Prostate gland (tissue), 2 donors: ENCODE measurements at regions not wholly inside any gene's neighbourhood (a gene's known extent, or its start where the extent isn't known, plus 50 kb on each side); places are given as distances from the start of the nearest gene placed in this dataset.

Experiments used
- DNase-seq: peaks from one replicate; pipeline ENCODE4 v3.0.0-alpha.2; 2019; ENCODE audit warnings: low spot score
- H3K27ac ChIP-seq, 2 donors: fragments of 200-600 bp; sonication (generic); 2 replicates each; pipeline ENCODE4 v1.5.1; 2017 to 2019
- H3K27me3 ChIP-seq: fragments of 200-600 bp; sonication (generic); replicated peaks from 2 replicates; pipeline ENCODE4 v1.5.1; 2019; ENCODE audit not compliant: insufficient read depth
- H3K36me3 ChIP-seq, 2 donors: fragments of 200-600 bp; sonication (generic); 1 replicate in 1 of 2; 2 replicates in 1 of 2; pipeline versions ENCODE4 v1.5.1 to v1.8.1; 2017 to 2019
- H3K4me1 ChIP-seq: fragments of 200-600 bp; sonication (generic); replicated peaks from 2 replicates; pipeline ENCODE4 v1.5.1; 2019
- H3K4me3 ChIP-seq, 2 donors: fragments of 200-600 bp; sonication (generic); 2 replicates each; pipeline ENCODE4 v1.5.1; 2017 to 2019
- H3K9me3 ChIP-seq: fragments of 200-600 bp; sonication (generic); 2 replicates; pipeline ENCODE4 v1.5.1; 2017
- CTCF ChIP-seq, 4 experiments: fragments of 200-600 bp in 2 of 4; fragments of 450-650 bp in 2 of 4; sonication (generic) in 2 of 4; IDR thresholded peaks; 1 replicate in 3 of 4; 2 replicates in 1 of 4; pipeline ENCODE4 v1.5.1; 2016 to 2019; ENCODE audit warnings: antibody characterized with exemption in 4 of 4, mild to moderate bottlenecking in 2 of 4, moderate library complexity in 2 of 4
- POLR2A ChIP-seq: fragments of 450-650 bp; IDR thresholded peaks from one replicate; pipeline ENCODE4 v1.6.1; 2016; ENCODE audit warnings: antibody characterized with exemption, mild to moderate bottlenecking
- POLR2AphosphoS5 ChIP-seq: sonication (generic); formaldehyde crosslinking; IDR thresholded peaks from one replicate; pipeline ENCODE4 v1.6.1; 2017; ENCODE audit warnings: antibody characterized with exemption
- WGBS: methylation state at CpG from one replicate; pipeline ENCODE4 v1.1.5; 2018; 5-methylcytosine and 5-hydroxymethylcytosine counted together
- intact Hi-C: fragments of 100-400 bp; cut with DNase I; formaldehyde crosslinking; loops from one replicate; pipeline ENCODE4 v1.14.2; 2022

DNA sequence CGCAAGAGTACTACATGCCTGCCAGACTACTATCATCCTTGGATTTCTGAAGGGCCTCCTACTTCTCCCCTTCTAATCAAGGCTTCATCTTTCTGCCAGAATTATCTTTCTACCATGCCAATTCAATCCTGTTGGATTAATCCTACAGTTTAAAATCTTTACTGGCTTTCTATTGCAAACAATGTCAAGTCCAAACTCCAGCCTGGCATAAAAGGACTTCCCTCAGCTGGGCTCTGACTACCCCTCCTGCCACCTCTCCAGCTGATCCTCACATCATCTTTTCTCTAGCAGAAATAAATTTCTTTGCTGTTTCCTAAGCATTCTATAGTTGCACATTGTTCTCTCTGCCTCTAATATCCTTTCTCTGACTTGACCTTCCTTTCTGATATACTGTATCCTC is 119.7 kb upstream of the RAD23B start:
- TF ChIP-seq POLR2AphosphoS5 (no peak), POLR2A (no peak), CTCF (IDR thresholded peaks at IDR 0.05) (no peak)
- WGBS, result 94% methylated on average over 1 of the region's 1 CpG
- H3K27ac ChIP-seq, result no peak overlapping the region
- H3K9me3 ChIP-seq, result no peaks in the 10 kb centered on the region
- DNase-seq, result no peak
- no peaks in the 10 kb centered on the region for H3K27me3 ChIP-seq
- intact Hi-C loops, result no loop called here
- no peaks in the 10 kb centered on the region for H3K36me3 ChIP-seq
- H3K4me3 ChIP-seq, result no peak overlapping the region
- no peaks in the 10 kb centered on the region for H3K4me1 ChIP-seq

DNA sequence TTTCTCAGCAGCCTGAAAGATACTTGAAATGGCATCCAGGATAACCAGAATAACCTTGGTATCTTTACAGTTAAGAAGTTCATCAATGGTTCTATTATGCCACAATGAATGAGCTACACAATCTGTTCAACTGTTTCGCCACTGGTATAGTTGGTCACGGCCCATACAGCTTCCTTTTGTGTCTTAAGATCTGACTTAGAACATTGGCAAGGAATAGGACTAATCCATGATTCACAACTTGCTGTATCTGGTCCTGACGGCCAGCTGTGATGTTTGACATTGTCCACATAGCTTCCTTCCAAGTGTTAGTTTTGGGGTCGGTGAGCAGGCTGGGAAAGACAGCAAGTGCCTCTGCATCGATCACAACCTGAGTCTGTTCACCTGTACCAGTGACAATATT is 113.3 kb upstream of the RAD23B start:
- Histone ChIP-seq H3K4me1 (no peaks in the 10 kb centered on the region), H3K9me3 (no peaks in the 10 kb centered on the region), H3K4me3 (no peak overlapping the region), H3K27me3 (no peaks in the 10 kb centered on the region), H3K36me3 (no peaks in the 10 kb centered on the region), H3K27ac (no peak overlapping the region)
- DNase-seq, result no peak
- WGBS, result 87% methylated on average over 5 of the region's 5 CpGs
- intact Hi-C loops, result loop anchor here (5.0 kb wide), 2 partner anchors 307 to 1327 kb away; partner anchors contain the start of gene ZNF462
- TF ChIP-seq POLR2AphosphoS5 (no peak), POLR2A (no peak)

- Histone ChIP-seq H3K36me3 (no peaks in the 10 kb centered on the region), H3K27me3 (no peaks in the 10 kb centered on the region), H3K9me3 (no peaks in the 10 kb centered on the region), H3K4me3 (no peak overlapping the region), H3K27ac (no peak overlapping the region), H3K4me1 (no peaks in the 10 kb centered on the region)
- no peak for TF ChIP-seq POLR2A
- TF ChIP-seq POLR2AphosphoS5, result no peak
- TF ChIP-seq CTCF (IDR thresholded peaks at IDR 0.05), result no peak
- intact Hi-C loops, result loop anchor here (5.0 kb wide), 2 partner anchors 308 to 1328 kb away; partner anchors contain the start of gene ZNF462
- 82% methylated on average over 5 of the region's 5 CpGs for WGBS
- DNase-seq, result no peak
Measured at GRCh38 chr9:107170801-107171200, 112.3 kb upstream of the RAD23B start.

- H3K36me3 ChIP-seq, result no peaks in the 10 kb centered on the region
- WGBS, result 73% methylated on average over 4 of the region's 4 CpGs
- H3K4me3 ChIP-seq, result no peak overlapping the region
- H3K27ac ChIP-seq, result no peak overlapping the region
- H3K4me1 ChIP-seq, result no peaks in the 10 kb centered on the region
- DNase-seq, result peak; percentile 72
- no peaks in the 10 kb centered on the region for H3K27me3 ChIP-seq
- no peak for TF ChIP-seq POLR2A
- peak; percentile 45 for TF ChIP-seq POLR2AphosphoS5
- peak; percentile 71 to 87 (median 85) for TF ChIP-seq CTCF (IDR thresholded peaks at IDR 0.05)
- H3K9me3 ChIP-seq, result no peaks in the 10 kb centered on the region
- intact Hi-C loops, result loop anchor here (5.0 kb wide), 2 partner anchors 310 to 1330 kb away; partner anchors contain the start of gene ZNF462
Measured at GRCh38 chr9:107172160-107172978, 110.7 kb upstream of the RAD23B start.

- Histone ChIP-seq H3K4me3 (no peak overlapping the region), H3K36me3 (no peaks in the 10 kb centered on the region), H3K4me1 (no peaks in the 10 kb centered on the region), H3K9me3 (no peaks in the 10 kb centered on the region), H3K27ac (no peak overlapping the region), H3K27me3 (no peaks in the 10 kb centered on the region)
- TF ChIP-seq POLR2A (no peak), POLR2AphosphoS5 (no peak), CTCF (IDR thresholded peaks at IDR 0.05) (no peak)
- intact Hi-C loops, result loop anchor here (5.0 kb wide), 2 partner anchors 311 to 1331 kb away; partner anchors contain the start of gene ZNF462
- WGBS, result 80% methylated on average over 6 of the region's 6 CpGs
- DNase-seq, result no peak
Measured at GRCh38 chr9:107172979-107173347, 110.1 kb upstream of the RAD23B start.
